ENCODE measurements at regions not wholly inside any gene's neighbourhood (a gene's known extent, or its start where the extent isn't known, plus 50 kb on each side); places are given as distances from the start of the nearest gene placed in this dataset.
"Not testable (repeated sequence)": the region's sequence is repeated elsewhere in the genome, so short reads cannot be mapped to it uniquely, and the experiment has no call there.

GRCh38 chr5:8481007-8481406, 612.1 kb downstream of the MTRR start:
- no peak for DNase-seq

GRCh38 chr5:8491254-8491653, 622.3 kb downstream of the MTRR start:
- DNase-seq, result no peak

- DNase-seq, result peak; percentile 23
These were observed 624.2 kb downstream of the MTRR start for GRCh38 chr5:8493176-8493575.

- DNase-seq, result no peak
These were observed 631.5 kb downstream of the MTRR start for GRCh38 chr5:8500426-8500825.

GRCh38 chr5:8505196-8505595, 636.2 kb downstream of the MTRR start:
- peak; percentile 78 for DNase-seq

GRCh38 chr5:8508231-8508630, 639.3 kb downstream of the MTRR start:
- DNase-seq, result peak; percentile 19

- DNase-seq, result no peak
These were observed 647.4 kb downstream of the MTRR start for GRCh38 chr5:8516356-8516755.

- DNase-seq, result peak; percentile 45
These were observed 648.5 kb downstream of the MTRR start for GRCh38 chr5:8517456-8517855.

- DNase-seq, result no peak
These were observed 652.0 kb downstream of the MTRR start for GRCh38 chr5:8520917-8521316.

GRCh38 chr5:8521991-8522390, 653.0 kb downstream of the MTRR start:
- DNase-seq, result no peak

GRCh38 chr5:8522646-8523045, 653.7 kb downstream of the MTRR start:
- peak; percentile 44 for DNase-seq

GRCh38 chr5:8523501-8523900, 654.6 kb downstream of the MTRR start:
- DNase-seq, result no peak

GRCh38 chr5:8525819-8526218, 656.9 kb downstream of the MTRR start:
- DNase-seq, result no peak

- DNase-seq, result peak; percentile 20
These were observed 659.2 kb downstream of the MTRR start for GRCh38 chr5:8528106-8528505.

- DNase-seq, result peak; percentile 70
These were observed 669.9 kb downstream of the MTRR start for GRCh38 chr5:8538821-8539220.

- no peak for DNase-seq
These were observed 671.4 kb downstream of the MTRR start for GRCh38 chr5:8540317-8540716.

GRCh38 chr5:8550921-8551320, 682.0 kb downstream of the MTRR start:
- no peak for DNase-seq

- DNase-seq, result no peak
These were observed 684.4 kb downstream of the MTRR start for GRCh38 chr5:8553364-8553763.

- DNase-seq, result no peak
These were observed 688.8 kb downstream of the MTRR start for GRCh38 chr5:8557728-8558127.

- no peak for DNase-seq
These were observed 691.8 kb downstream of the MTRR start for GRCh38 chr5:8560776-8561175.

- no peak for DNase-seq
These were observed 692.4 kb downstream of the MTRR start for GRCh38 chr5:8561224-8561840.

GRCh38 chr5:8561854-8562253, 692.9 kb downstream of the MTRR start:
- no peak for DNase-seq

- not testable (repeated sequence) for DNase-seq
These were observed 694.6 kb downstream of the MTRR start for GRCh38 chr5:8563540-8563939.

- DNase-seq, result no peak
These were observed 699.9 kb downstream of the MTRR start for GRCh38 chr5:8568858-8569257.

- DNase-seq, result no peak
These were observed 701.6 kb downstream of the MTRR start for GRCh38 chr5:8570528-8570927.

- DNase-seq, result no peak
These were observed 707.2 kb downstream of the MTRR start for GRCh38 chr5:8576178-8576577.

Data from NCI-H69 (cell line).